ENCODE measurements at regions not wholly inside any gene's neighbourhood (a gene's known extent, or its start where the extent isn't known, plus 50 kb on each side); places are given as distances from the start of the nearest gene placed in this dataset.

DNA sequence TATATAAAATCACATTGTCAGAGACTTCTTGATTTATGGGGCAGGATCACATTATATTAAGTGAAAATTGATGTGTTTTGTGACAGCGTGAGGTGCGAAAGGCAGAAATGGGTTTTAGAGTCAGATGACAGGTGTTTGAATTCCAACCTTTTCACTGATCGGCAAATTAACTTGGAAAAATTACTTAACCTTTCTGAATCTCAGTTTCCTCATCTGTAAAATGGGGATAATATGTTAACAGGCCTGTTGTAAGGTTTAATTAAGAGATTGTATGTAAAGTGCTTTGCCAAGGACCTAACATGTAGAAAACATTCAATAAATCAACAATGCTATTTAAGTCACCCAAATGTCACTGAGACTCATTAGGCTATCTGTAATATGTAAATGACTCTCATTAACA lies 221.2 kb upstream of the LYZL1 start:
- TF ChIP-seq, protein P1, sequence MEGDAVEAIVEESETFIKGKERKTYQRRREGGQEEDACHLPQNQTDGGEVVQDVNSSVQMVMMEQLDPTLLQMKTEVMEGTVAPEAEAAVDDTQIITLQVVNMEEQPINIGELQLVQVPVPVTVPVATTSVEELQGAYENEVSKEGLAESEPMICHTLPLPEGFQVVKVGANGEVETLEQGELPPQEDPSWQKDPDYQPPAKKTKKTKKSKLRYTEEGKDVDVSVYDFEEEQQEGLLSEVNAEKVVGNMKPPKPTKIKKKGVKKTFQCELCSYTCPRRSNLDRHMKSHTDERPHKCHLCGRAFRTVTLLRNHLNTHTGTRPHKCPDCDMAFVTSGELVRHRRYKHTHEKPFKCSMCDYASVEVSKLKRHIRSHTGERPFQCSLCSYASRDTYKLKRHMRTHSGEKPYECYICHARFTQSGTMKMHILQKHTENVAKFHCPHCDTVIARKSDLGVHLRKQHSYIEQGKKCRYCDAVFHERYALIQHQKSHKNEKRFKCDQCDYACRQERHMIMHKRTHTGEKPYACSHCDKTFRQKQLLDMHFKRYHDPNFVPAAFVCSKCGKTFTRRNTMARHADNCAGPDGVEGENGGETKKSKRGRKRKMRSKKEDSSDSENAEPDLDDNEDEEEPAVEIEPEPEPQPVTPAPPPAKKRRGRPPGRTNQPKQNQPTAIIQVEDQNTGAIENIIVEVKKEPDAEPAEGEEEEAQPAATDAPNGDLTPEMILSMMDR (IDR thresholded peaks at IDR 0.05; ENCODE audit: low read length): no peak
- TF ChIP-seq EZH2 (IDR thresholded peaks at IDR 0.05; ENCODE audit: borderline replicate concordance, low read length): no peak

Data from OCI-LY1 (cell line).